HG03354 (cell line): ENCODE measurements at regions not wholly inside any gene's neighbourhood (a gene's known extent, or its start where the extent isn't known, plus 50 kb on each side); places are given as distances from the start of the nearest gene placed in this dataset.

Experiments used
- ATAC-seq: cut with Tn5 transposase; IDR thresholded peaks from one replicate; pipeline ENCODE4 v1.9.1; 2021; ENCODE audit warnings: mild to moderate bottlenecking; ENCODE audit not compliant: unreplicated experiment, poor library complexity, severe bottlenecking

GRCh38 chr2:128782411-128783192, 463.9 kb upstream of the HS6ST1 start:
- no peak for ATAC-seq

- ATAC-seq, result no peak
Observed at GRCh38 chr2:128783193-128783671, 464.6 kb upstream of the HS6ST1 start.

- ATAC-seq, result no peak
Observed at GRCh38 chr2:128783896-128784295, 465.2 kb upstream of the HS6ST1 start.

GRCh38 chr2:128784626-128785306, 466.1 kb upstream of the HS6ST1 start:
- ATAC-seq, result no peak

- ATAC-seq, result no peak
Observed at GRCh38 chr2:128786316-128786715, 467.6 kb upstream of the HS6ST1 start.

- ATAC-seq, result no peak
Observed at GRCh38 chr2:128786741-128787478, 468.2 kb upstream of the HS6ST1 start.

- ATAC-seq, result no peak
Observed at GRCh38 chr2:128787616-128788015, 468.9 kb upstream of the HS6ST1 start.

- no peak for ATAC-seq
Observed at GRCh38 chr2:128788636-128789220, 470.1 kb upstream of the HS6ST1 start.

GRCh38 chr2:128789221-128789620, 470.6 kb upstream of the HS6ST1 start:
- ATAC-seq, result no peak

- no peak for ATAC-seq
Observed at GRCh38 chr2:128789776-128790455, 471.2 kb upstream of the HS6ST1 start.

- ATAC-seq, result no peak
Observed at GRCh38 chr2:128790541-128791001, 471.9 kb upstream of the HS6ST1 start.

- ATAC-seq, result no peak
Observed at GRCh38 chr2:128791120-128791984, 472.7 kb upstream of the HS6ST1 start.

- no peak for ATAC-seq
Observed at GRCh38 chr2:128791985-128792320, 473.3 kb upstream of the HS6ST1 start.

GRCh38 chr2:128792476-128793054, 473.9 kb upstream of the HS6ST1 start:
- no peak for ATAC-seq

- ATAC-seq, result no peak
Observed at GRCh38 chr2:128793404-128793803, 474.7 kb upstream of the HS6ST1 start.

- ATAC-seq, result no peak
Observed at GRCh38 chr2:128794285-128794684, 475.6 kb upstream of the HS6ST1 start.

- ATAC-seq, result no peak
Observed at GRCh38 chr2:128796321-128796720, 477.7 kb upstream of the HS6ST1 start.

- no peak for ATAC-seq
Observed at GRCh38 chr2:128797092-128797491, 478.4 kb upstream of the HS6ST1 start.
